WTC11 (cell line): ENCODE measurements at regions not wholly inside any gene's neighbourhood (a gene's known extent, or its start where the extent isn't known, plus 50 kb on each side); places are given as distances from the start of the nearest gene placed in this dataset.

Experiments
- ATAC-seq: fragments of 200-7000 bp; cut with Tn5 transposase; 2 replicates; pipeline ENCODE4 v1.10.0; 2021; ENCODE audit warnings: mild to moderate bottlenecking, moderate library complexity
- CTCF ChIA-PET: fragments of 300-600 bp; sonication (Branson Sonifier 250); formaldehyde crosslinking; loops from one replicate; lab custom pipeline; 2021; ENCODE audit warnings: antibody characterized with exemption; lab: Charles Lee
- POLR2A ChIA-PET: fragments of 350-600 bp; sonication (Branson Sonifier 250); formaldehyde crosslinking; loops from one replicate; lab custom pipeline; 2021; ENCODE audit warnings: antibody characterized with exemption; lab: Charles Lee
- DNase-seq: peaks from one replicate; pipeline ENCODE4 v3.0.0; 2021; ENCODE audit warnings: low spot score
- H3K27ac Mint-ChIP-seq: 2 replicates; pipeline ENCODE4 v1.8.0; 2021; ENCODE audit warnings: mixed read lengths
- H3K27me3 Mint-ChIP-seq: 2 replicates; pipeline ENCODE4 v1.8.0; 2021; ENCODE audit warnings: low read depth, mild to moderate bottlenecking, moderate library complexity, mixed read lengths
- H3K36me3 Mint-ChIP-seq: 2 replicates; pipeline ENCODE4 v1.8.0; 2021; ENCODE audit warnings: mixed read lengths
- H3K4me1 Mint-ChIP-seq: 2 replicates; pipeline ENCODE4 v1.8.0; 2022; ENCODE audit warnings: mixed read lengths
- H3K4me3 Mint-ChIP-seq: 2 replicates; pipeline ENCODE4 v1.8.0; 2021; ENCODE audit warnings: mild to moderate bottlenecking, moderate library complexity, mixed read lengths
- H3K9me3 Mint-ChIP-seq: 2 replicates; pipeline ENCODE4 v1.8.0; 2021; ENCODE audit warnings: mixed read lengths
- ATF1 ChIP-seq: sonication (generic); formaldehyde crosslinking; IDR thresholded peaks from 2 replicates; pipeline ENCODE4 v1.8.1; 2023; ENCODE audit warnings: mild to moderate bottlenecking, moderate library complexity, missing genetic modification reagents
- CBFB ChIP-seq: sonication (generic); formaldehyde crosslinking; IDR thresholded peaks from 2 replicates; pipeline ENCODE4 v1.8.1; 2022; ENCODE audit warnings: mild to moderate bottlenecking, low read depth, missing genetic modification reagents
- CREB1 ChIP-seq: sonication (generic); formaldehyde crosslinking; IDR thresholded peaks from 2 replicates; pipeline ENCODE4 v1.8.0; 2023; ENCODE audit warnings: mild to moderate bottlenecking, missing genetic modification reagents
- E2F4 ChIP-seq: sonication (generic); formaldehyde crosslinking; IDR thresholded peaks from 2 replicates; pipeline ENCODE4 v1.8.1; 2022; ENCODE audit warnings: low read depth, mild to moderate bottlenecking, moderate library complexity, missing genetic modification reagents, borderline replicate concordance
- E2F5 ChIP-seq: sonication (generic); formaldehyde crosslinking; IDR thresholded peaks from 2 replicates; pipeline ENCODE4 v1.8.1; 2022; ENCODE audit warnings: mild to moderate bottlenecking, moderate library complexity, missing genetic modification reagents
- ELF4 ChIP-seq: sonication (generic); formaldehyde crosslinking; IDR thresholded peaks from 2 replicates; pipeline ENCODE4 v1.8.1; 2022; ENCODE audit warnings: low read depth, mild to moderate bottlenecking, moderate library complexity, missing genetic modification reagents
- GRHL2 ChIP-seq: fragments of 250-450 bp; sonication (Bioruptor Pico); IDR thresholded peaks from 2 replicates; pipeline ENCODE4 v1.8.0; 2022; ENCODE audit warnings: mild to moderate bottlenecking, moderate library complexity; ENCODE audit not compliant: insufficient replicate concordance, severe bottlenecking
- NFE2L1 ChIP-seq: sonication (generic); formaldehyde crosslinking; IDR thresholded peaks from 2 replicates; pipeline ENCODE4 v1.8.1; 2023; ENCODE audit warnings: missing genetic modification reagents
- NR3C1 ChIP-seq: sonication (generic); formaldehyde crosslinking; conservative IDR thresholded peaks from 2 replicates; pipeline ENCODE4 v1.8.1; 2023; ENCODE audit warnings: low read depth, mild to moderate bottlenecking, missing genetic modification reagents
- PREB ChIP-seq: sonication (generic); formaldehyde crosslinking; IDR thresholded peaks from 2 replicates; pipeline ENCODE4 v1.8.1; 2022; ENCODE audit warnings: mild to moderate bottlenecking, missing genetic modification reagents, moderate library complexity, borderline replicate concordance
- RORB ChIP-seq: fragments of 250-450 bp; sonication (Bioruptor Pico); IDR thresholded peaks from 2 replicates; pipeline ENCODE4 v1.9.0; 2021; ENCODE audit warnings: mild to moderate bottlenecking
- TCF7 ChIP-seq: sonication (generic); formaldehyde crosslinking; IDR thresholded peaks from 2 replicates; pipeline ENCODE4 v1.8.0; 2022; ENCODE audit warnings: mild to moderate bottlenecking, low read depth, missing genetic modification reagents, moderate library complexity
- ZBTB21 ChIP-seq: sonication (generic); formaldehyde crosslinking; IDR thresholded peaks from 2 replicates; pipeline ENCODE4 v1.8.1; 2023; ENCODE audit warnings: mild to moderate bottlenecking, missing genetic modification reagents, borderline replicate concordance
- ZMAT4 ChIP-seq: fragments of 250-450 bp; sonication (Bioruptor Pico); IDR thresholded peaks from 2 replicates; pipeline ENCODE4 v1.9.0; 2021; ENCODE audit warnings: mild to moderate bottlenecking
- TF ChIP-seq, protein P1 (sequence below): sonication (generic); formaldehyde crosslinking; IDR thresholded peaks from 2 replicates; pipeline ENCODE4 v1.8.0; 2022; ENCODE audit warnings: mild to moderate bottlenecking, missing genetic modification reagents
- TF ChIP-seq, protein P2 (sequence below): sonication (generic); formaldehyde crosslinking; IDR thresholded peaks from 2 replicates; pipeline ENCODE4 v1.8.0; 2023; ENCODE audit warnings: missing genetic modification reagents, mild to moderate bottlenecking, borderline replicate concordance

- H3K9me3 Mint-ChIP-seq: no peaks in the 10 kb centered on the region
- ATAC-seq: no peak
- H3K27me3 Mint-ChIP-seq: no peaks in the 10 kb centered on the region
- TF ChIP-seq E2F4 (CRISPR knock-in tag): no peak
- no peak for TF ChIP-seq GRHL2 (CRISPR knock-in tag)
- no peak for TF ChIP-seq ATF1 (CRISPR knock-in tag)
- no peak for TF ChIP-seq CREB1
- TF ChIP-seq, protein P1, sequence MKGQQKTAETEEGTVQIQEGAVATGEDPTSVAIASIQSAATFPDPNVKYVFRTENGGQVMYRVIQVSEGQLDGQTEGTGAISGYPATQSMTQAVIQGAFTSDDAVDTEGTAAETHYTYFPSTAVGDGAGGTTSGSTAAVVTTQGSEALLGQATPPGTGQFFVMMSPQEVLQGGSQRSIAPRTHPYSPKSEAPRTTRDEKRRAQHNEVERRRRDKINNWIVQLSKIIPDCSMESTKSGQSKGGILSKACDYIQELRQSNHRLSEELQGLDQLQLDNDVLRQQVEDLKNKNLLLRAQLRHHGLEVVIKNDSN (CRISPR knock-in tag): no peak
- no peak for TF ChIP-seq ELF4
- no peak for TF ChIP-seq NFE2L1
- H3K4me3 Mint-ChIP-seq: no peak overlapping the region
- ChIA-PET CTCF (no interaction called here), POLR2A (no interaction called here)
- no peak overlapping the region for H3K27ac Mint-ChIP-seq
- no peaks in the 10 kb centered on the region for H3K4me1 Mint-ChIP-seq
- no peak for DNase-seq
- no peaks in the 10 kb centered on the region for H3K36me3 Mint-ChIP-seq
Measured at GRCh38 chr18:54749291-54749690, 79.0 kb upstream of the RAB27B start.

DNA sequence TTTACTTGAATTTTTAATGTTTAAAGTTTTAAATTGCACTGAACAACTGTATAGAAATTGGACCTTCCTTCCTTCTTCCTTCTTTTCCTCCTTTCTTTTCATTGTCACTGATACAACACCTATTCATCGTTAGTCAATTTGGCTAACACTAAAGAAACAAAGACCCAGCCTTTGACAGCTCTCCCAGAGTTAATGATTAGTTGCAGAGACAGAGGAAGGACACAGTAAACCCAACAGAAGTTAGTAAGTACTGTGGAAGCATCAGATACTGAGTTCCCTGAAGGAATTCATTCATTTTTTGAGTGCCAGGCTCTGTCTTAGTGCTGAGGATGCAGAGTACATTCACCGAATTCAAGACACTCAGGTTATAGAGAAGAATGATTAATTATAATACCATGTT, 77.9 kb upstream of the RAB27B start:
- H3K27me3 Mint-ChIP-seq: no peaks in the 10 kb centered on the region
- no peak for TF ChIP-seq ZBTB21 (CRISPR knock-in tag)
- no peak for TF ChIP-seq ZMAT4 (CRISPR knock-in tag)
- no peak for TF ChIP-seq NR3C1
- TF ChIP-seq, protein P2, sequence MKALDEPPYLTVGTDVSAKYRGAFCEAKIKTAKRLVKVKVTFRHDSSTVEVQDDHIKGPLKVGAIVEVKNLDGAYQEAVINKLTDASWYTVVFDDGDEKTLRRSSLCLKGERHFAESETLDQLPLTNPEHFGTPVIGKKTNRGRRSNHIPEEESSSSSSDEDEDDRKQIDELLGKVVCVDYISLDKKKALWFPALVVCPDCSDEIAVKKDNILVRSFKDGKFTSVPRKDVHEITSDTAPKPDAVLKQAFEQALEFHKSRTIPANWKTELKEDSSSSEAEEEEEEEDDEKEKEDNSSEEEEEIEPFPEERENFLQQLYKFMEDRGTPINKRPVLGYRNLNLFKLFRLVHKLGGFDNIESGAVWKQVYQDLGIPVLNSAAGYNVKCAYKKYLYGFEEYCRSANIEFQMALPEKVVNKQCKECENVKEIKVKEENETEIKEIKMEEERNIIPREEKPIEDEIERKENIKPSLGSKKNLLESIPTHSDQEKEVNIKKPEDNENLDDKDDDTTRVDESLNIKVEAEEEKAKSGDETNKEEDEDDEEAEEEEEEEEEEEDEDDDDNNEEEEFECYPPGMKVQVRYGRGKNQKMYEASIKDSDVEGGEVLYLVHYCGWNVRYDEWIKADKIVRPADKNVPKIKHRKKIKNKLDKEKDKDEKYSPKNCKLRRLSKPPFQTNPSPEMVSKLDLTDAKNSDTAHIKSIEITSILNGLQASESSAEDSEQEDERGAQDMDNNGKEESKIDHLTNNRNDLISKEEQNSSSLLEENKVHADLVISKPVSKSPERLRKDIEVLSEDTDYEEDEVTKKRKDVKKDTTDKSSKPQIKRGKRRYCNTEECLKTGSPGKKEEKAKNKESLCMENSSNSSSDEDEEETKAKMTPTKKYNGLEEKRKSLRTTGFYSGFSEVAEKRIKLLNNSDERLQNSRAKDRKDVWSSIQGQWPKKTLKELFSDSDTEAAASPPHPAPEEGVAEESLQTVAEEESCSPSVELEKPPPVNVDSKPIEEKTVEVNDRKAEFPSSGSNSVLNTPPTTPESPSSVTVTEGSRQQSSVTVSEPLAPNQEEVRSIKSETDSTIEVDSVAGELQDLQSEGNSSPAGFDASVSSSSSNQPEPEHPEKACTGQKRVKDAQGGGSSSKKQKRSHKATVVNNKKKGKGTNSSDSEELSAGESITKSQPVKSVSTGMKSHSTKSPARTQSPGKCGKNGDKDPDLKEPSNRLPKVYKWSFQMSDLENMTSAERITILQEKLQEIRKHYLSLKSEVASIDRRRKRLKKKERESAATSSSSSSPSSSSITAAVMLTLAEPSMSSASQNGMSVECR (CRISPR knock-in tag): no peak
- TF ChIP-seq CBFB: no peak
- no peak for TF ChIP-seq TCF7
- no peak for TF ChIP-seq PREB (CRISPR knock-in tag)
- no peak for TF ChIP-seq RORB (CRISPR knock-in tag)
- TF ChIP-seq E2F5 (CRISPR knock-in tag): no peak
- no peak for DNase-seq
- no peaks in the 10 kb centered on the region for H3K36me3 Mint-ChIP-seq
- H3K9me3 Mint-ChIP-seq: no peaks in the 10 kb centered on the region
- no peak overlapping the region for H3K4me3 Mint-ChIP-seq
- no peaks in the 10 kb centered on the region for H3K4me1 Mint-ChIP-seq
- no peak overlapping the region for H3K27ac Mint-ChIP-seq
- CTCF ChIA-PET: interaction anchor here (0.6 kb wide), 1 partner anchor 49 kb away, joined by 3 read pairs; no protein-coding TSS in a partner anchor
- POLR2A ChIA-PET: no interaction called here
- ATAC-seq: no peak
